ENCODE measurements at regions not wholly inside any gene's neighbourhood (a gene's known extent, or its start where the extent isn't known, plus 50 kb on each side); places are given as distances from the start of the nearest gene placed in this dataset.

DNA sequence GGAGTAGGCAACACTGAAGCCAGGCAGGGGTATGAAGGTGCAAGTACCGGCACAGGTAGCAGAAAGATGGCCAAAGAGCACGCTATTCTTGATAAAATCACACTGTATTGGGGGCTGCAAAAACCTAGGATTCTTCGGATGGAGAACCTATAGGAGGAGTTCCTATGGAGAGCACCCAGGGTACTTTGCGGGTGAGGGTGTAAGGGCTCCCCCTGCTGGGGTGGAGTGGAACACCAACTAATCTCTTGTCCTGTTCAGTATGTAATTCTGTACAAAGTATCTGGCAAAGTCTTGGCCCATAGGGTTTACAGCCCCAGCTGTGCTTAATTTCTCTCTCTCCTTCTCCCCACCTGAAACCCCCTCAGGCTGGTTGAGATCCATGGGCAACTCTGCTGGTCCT, 393.1 kb upstream of the ASIC2 start:
- TF ChIP-seq, protein P1, sequence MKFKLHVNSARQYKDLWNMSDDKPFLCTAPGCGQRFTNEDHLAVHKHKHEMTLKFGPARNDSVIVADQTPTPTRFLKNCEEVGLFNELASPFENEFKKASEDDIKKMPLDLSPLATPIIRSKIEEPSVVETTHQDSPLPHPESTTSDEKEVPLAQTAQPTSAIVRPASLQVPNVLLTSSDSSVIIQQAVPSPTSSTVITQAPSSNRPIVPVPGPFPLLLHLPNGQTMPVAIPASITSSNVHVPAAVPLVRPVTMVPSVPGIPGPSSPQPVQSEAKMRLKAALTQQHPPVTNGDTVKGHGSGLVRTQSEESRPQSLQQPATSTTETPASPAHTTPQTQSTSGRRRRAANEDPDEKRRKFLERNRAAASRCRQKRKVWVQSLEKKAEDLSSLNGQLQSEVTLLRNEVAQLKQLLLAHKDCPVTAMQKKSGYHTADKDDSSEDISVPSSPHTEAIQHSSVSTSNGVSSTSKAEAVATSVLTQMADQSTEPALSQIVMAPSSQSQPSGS (CRISPR knock-in tag; IDR thresholded peaks at IDR 0.05): no peak
- no peak for TF ChIP-seq RBM39 (IDR thresholded peaks at IDR 0.05; ENCODE audit: low read depth, low read length, poor library complexity, severe bottlenecking)
- no peak for TF ChIP-seq HNRNPLL (IDR thresholded peaks at IDR 0.05; ENCODE audit: low read depth, low read length, poor library complexity, severe bottlenecking)
- no peak for TF ChIP-seq SRSF1 (optimal IDR thresholded peaks at IDR 0.05; ENCODE audit: low read depth, low read length)

Data from HepG2 (cell line).